GM11168 (cell line): ENCODE measurements at regions not wholly inside any gene's neighbourhood (a gene's known extent, or its start where the extent isn't known, plus 50 kb on each side); places are given as distances from the start of the nearest gene placed in this dataset.
"Not testable (repeated sequence)": the region's sequence is repeated elsewhere in the genome, so short reads cannot be mapped to it uniquely, and the experiment has no call there.

ENCODE experiments used
- in situ Hi-C: fragments of 300-500 bp; cut with MboI; formaldehyde crosslinking; loops from one replicate; pipeline ENCODE4 v1.12.0; 2022; ENCODE audit warnings: low sequenced_read_pairs; ENCODE audit not compliant: unreplicated experiment

DNA sequence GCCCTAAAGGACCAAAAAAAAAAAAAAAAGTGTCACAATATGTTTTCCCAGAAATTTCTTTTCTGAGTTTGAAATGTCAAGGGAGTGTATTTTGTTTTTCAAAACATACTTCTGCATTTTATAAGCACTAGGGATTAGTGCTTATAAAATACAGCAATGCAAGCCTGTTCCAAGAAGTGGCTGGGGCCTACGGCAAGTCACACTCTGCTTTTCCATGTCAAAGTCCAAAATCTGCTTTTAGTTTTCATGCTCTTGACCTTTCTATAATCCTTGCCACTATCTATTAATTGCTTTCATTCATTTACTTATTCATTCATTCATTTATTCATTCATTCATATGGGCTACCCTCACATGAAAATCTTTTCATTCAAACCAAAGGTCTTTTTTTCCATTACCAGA is 100.1 kb upstream of the UXS1 start:
- in situ Hi-C loops: no loop called here

DNA sequence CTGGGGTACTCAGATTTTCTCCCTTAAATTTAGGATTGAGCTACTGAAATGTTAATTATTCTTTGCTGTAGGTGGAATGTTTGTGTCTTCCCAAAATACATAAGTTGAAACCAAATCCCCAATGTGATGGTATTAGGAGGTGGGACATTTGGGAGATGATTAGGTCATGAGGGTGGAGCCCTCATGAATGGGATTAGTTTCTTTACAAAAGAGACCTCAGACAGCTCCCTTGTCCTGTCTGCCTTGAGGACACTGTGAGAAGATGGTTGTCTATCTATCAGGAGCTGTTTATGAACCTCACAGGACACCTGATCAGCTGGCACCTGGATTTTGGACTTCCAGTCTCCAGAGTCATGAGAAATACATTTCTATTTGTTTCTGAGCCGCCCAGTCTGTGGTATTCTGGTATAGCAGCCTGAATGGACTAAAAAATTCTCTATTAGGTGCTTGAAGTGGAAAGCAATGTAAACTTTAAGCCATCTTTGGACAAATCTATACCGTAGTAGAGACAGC is 99.2 kb upstream of the UXS1 start:
- in situ Hi-C loops: no loop called here

DNA sequence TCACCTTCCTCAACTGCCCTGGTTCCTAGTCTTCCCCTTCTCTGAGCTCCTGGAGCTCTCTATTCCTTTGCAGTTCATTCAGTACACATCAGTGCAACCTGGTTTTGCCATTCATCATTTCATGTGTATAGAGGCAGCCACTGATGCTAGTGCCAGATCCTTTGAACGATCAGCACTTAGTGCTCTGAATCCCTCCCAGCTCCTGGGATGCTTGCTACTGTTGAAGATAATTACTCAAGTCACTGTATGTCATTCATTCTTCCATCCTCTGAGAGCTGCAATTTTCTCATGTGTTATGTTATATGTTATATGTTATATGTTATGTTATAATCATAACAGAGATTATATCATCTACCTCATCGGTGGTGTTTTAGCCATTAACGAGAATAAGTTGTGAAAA is 98.5 kb upstream of the UXS1 start:
- in situ Hi-C loops: no loop called here

DNA sequence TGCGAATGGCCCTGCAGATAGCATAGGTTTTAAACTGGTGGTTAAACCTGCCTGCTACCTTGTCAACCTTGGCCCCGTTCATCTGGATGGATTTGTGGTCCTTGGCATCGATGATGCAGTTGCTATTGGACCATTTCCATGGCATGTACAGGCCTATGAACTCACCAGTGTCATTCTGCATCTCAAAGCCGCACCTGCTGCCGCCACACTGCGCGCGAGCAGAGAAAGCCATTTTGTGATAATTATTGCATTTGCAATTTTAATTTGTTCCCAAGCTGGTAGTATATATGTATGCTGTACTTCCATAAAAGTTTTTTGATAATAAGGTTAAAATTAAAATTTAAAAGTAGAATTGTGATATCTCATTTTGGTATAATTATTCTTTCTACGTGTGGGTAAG is 94.8 kb upstream of the UXS1 start:
- in situ Hi-C loops: no loop called here

DNA sequence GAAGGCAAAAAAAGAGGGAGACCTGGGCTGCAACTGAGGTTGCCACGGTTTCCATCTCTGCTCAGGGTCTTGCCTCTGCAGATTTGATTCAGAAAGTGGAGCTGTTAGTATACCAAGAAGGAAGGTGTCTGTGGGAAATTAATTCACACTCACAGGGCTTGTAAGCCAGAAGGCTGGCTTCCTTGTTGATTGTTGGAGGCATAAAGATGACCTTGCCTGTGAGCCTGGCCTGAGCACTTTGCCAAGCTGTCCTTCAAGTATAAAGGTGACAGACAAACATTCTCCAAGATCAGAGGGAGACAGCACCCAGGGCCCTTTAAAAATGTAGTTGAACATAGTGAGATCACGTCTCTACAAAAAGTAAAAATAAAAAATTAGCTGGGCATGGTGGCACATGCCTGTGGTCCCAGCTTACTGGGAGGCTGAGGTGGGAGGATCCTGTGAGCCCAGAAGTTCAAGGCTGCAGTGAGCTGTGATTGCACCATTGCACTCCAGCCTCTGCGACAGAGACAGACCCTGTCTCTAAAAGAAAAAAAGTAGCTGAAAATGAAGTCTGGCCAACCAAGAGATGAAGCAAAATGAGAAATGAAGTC is 91.2 kb upstream of the UXS1 start:
- in situ Hi-C loops: no loop called here

DNA sequence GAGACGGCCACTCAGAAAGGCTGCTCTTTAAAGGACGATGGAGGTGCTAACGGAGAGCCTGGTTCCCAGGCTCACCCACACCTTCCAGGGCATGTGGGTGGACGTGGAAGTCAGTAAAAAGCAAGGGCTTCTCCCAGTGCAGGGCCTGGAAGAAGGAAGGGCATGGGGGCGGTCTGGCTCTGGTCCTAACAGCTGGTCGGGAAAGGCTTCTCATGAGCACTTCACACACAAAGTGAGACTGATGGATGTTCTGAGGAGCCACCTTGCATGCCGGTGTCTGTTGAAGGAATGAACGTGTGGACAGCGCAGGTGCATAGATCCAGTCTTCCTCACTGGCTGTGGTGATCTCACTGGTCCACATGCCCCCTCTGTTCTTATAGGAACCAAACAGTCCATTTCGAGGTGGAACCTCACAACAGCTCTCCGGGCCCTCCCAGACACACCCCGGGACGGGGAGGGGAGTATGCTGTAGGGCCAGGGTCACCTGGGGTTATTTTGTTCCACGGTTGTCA is 90.6 kb upstream of the UXS1 start:
- in situ Hi-C loops: no loop called here

DNA sequence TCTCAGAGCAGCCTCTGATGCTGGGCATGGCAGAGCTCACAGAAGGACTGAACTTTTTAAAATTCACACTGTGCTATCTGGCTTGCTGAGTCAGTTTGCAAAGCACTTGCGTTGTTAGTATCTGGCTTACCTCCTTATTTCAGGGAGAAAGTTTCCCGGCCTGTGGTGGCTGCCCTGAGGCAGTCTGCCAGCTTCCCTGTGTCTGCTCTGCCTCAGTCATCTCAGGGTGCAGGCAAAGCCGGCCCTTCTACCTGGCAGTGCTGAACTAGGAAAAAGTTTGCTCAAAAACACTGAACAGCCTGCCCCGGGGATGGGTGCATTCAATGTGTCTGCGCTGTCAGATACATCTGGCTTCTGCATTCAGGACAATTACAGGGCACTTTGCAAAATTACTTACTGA is 90.2 kb upstream of the UXS1 start:
- in situ Hi-C loops: no loop called here

DNA sequence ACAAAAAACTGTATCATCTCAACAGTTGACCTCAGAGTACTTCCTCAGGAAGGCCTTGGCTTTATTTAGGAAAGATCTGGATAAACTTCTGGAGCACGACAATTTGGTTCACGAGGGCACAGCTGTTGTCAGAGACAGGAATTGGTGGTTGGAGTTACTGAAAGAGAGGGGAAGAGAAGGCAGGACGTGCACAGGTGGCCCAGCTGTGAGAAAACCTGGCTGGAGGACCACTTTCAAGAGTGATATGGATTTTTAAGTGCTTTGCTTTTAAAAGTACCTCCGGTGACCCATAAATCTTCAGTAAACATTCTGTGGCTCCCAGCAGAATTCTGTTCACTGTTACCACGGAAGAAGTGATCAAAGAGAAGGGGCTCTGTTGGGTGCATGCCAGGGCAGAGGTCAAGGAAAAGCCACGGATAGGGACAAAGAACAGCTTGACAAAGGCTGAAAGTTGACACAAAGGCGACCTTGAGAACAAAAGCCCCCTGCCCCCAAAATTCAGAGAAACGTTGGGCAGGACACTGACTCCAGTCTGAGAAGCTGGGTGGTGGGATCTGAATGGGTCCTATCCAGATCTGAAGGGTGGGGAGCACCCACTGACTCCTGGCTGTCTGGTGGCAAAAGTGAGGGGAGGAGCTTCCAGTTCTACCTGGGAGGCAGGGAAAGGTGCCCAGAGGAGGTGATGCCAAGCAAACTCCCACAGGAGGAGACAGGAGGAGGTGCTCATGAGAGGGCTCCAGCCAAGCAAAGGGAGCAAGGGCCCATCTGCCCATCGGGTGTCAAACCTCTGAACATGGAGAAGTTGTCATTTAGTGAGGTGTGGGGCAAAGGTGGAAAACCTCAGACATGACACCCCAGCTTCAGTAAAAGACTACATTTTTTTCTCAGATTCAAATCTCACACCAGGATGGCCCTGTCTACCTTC is 89.4 kb upstream of the UXS1 start:
- in situ Hi-C loops: not testable (repeated sequence)

DNA sequence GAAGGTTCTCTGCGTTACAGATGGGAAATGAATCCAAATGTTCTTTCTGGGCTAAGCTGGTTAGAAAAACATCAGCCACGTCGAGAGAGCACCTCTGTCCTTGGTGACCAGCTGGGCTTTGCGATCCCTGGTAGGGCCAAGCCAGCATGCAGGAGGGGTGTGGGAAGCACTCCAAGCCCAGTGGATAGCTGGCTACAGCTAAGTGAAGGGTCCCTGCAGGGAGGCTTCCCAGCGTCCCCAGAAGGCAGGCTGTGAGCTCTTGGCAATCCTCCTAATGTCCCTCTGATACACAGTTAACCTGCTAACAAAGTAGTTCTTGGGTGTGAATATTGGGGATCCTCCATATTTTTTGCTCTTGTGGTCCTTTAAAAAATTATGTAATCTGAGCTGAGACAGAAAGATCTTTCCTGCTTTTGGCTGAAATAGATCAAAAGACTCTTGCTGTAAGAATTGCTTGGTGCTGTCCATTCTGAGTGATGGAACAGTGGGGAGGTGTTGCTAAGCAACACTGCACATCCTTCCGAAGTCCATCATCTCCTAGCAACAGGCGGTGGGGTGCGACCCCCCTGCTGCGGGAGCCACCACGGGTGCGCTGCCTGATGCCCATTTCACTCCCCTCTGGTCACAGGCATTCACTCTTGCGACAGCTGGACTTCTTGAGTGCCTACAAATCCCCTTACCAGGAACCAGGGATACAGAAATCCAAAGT is 88.5 kb upstream of the UXS1 start:
- in situ Hi-C loops: no loop called here

DNA sequence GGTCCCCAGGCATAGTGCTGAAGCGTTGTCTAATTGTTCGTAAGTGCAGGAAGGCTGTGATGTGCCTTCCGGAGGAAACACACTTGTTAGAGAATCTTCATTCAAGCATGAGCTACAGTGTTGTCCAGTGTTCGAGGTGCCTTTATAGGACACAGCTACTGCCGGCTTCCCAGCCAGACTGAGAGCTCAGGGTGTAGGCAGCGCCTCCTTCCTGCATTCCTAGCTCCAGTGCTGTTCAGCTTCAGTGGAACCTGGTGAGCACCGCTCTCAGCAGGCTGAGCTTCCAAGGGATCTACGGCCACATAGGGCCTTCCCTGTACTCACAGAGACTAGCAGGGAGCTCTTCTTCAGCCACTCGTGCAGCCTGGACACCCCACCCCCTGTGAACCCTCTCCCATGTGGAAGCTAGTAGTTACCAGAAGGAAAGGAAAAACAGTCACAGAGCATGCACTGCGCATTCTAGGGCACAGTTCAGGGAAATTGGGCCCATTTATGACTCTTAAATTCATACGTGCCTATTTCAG is 87.9 kb upstream of the UXS1 start:
- in situ Hi-C loops: not testable (repeated sequence)

DNA sequence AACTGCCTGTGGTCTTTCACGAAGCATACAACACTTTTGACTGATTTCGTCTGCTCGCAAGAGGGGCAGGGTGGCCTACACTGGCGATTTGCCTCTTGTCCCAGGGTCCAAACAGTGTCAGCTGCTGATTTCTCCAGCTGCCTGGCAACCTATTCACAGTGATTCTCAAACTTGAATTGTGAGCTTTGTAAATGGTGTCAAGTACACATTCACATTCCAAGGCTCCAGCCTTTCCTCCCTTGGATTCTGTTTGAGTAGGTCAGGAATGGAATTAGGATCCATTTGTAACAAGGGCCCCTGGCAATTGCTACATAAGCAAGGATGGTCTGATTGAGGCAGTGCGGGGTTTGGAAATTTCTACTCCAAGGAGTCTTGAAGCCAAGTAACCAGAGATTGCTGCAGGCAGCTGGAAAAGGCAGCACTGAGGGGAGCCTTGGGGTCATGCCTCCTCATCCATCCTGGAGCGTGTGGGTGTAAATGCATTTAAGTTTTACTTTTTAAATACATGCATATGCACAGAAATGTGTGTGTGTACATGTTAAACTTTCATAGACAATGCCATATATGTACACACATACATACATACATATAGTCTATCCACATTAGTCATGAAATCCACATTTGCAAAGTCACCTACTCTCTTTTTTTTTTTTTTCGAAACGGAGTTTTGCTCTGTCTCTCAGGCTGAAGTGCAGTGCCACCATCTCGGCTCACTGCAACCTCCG is 86.8 kb upstream of the UXS1 start:
- in situ Hi-C loops: no loop called here

DNA sequence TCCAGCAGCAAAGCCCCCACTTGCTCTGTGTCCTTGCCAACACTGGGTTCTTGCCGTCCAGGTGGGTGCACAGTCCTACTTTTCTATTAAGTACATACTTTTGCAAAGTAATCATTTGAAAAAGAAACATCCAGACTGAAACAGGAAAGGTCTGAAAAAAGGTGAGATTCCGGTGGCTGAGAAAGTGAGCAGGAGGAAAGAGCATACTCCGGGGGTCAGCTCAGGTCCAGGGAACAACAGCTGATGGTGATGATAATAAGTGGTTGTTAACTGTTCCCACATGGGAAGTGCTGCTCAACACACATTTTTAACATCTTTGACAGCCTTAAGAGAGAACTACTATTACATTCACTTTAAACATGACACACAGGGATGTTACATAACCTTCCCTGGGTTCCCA is 86.1 kb upstream of the UXS1 start:
- in situ Hi-C loops: no loop called here

DNA sequence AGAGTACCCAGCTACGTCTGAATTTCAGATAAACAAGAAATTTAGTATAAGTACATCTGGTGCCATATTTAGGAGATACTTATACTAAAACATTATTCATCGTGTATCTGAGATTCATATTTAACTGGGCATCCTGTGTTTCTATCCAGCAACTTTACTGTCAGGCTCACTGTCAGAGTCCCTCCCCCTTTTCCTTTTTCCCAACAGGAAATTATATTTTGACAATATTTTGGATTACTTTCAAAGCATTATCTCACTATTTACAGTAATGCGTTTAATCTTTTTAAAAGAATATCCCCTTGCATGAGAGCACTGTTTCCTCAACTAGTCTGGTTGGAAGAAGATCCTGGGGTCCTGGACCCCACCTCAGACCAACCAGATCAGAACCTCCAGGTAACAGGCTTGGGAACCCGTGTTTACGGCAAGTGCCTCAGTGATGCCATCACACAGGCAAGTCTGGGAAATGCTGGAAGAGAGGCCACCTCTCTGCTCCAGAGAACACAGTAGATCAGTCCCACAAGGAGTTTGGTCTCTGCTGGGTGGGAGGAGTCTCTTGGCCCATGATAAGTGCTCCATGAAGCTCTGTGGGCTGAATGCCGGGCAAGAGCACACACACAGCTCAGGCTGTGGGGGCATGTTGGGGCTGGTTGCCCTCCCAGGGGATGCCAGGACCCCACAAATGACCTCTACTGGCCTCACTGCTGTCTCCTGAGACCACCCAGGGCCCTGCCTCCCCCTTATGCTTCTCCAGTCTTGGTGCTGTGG is 84.2 kb upstream of the UXS1 start:
- in situ Hi-C loops: no loop called here

DNA sequence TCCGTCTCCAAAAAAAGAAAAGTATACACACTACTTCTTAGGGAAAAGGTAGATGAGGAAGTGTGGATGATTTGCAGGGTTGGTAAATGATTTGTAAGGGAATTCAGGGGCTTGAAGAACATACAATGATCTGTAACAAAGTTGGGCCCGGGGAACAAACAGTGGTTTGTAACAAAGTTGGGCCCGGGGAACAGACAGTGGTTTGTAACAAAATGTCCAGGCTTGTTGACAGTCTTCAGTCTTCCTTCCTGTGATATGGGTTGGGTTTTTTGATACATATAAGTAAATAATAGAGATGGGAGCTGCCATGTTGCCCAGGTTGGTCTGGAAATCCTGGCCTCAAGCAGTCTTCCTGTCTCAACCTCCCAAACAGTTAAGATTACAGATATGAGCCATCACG is 83.3 kb upstream of the UXS1 start:
- in situ Hi-C loops: no loop called here

DNA sequence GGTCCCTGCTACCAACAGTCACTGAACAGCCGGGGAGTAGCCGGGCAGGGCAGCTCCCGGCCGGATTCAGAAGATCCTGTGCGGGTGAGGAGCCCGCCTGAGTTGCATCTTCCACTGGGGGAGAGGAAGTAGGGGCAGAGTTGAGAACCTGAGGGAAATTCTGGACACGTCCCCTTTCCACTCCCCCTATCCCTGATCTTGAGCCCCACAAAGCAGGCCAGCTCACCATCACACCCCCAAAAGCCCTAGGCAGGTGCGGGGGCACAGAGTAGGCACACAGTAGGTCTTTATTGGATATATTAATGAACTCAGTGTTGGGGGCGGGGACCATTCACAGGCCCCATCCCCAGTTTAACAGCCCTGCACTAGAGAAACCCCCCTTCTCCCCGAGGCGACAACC is 81.9 kb upstream of the UXS1 start:
- in situ Hi-C loops: no loop called here

DNA sequence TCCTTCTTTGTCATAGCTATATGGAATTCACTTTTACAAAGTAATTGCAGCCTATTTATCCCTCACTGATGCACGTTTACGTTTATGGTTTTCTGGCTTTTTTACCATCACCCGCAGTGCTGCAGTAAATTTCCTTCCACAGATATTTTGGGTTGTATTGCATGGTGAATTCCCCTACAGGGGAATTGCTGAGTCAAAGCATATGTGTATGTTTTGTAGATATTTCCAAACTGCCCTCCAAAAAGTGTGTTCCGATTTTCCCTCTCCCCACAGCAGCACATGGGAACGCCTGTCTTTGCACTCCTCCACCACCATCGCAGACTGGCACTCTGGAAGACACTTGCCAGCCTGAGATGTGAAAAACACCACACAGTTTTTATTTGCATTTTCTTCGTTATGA is 80.6 kb upstream of the UXS1 start:
- in situ Hi-C loops: loop anchor here (25.0 kb wide), 1 partner anchor 263 kb away; no protein-coding TSS in a partner anchor

DNA sequence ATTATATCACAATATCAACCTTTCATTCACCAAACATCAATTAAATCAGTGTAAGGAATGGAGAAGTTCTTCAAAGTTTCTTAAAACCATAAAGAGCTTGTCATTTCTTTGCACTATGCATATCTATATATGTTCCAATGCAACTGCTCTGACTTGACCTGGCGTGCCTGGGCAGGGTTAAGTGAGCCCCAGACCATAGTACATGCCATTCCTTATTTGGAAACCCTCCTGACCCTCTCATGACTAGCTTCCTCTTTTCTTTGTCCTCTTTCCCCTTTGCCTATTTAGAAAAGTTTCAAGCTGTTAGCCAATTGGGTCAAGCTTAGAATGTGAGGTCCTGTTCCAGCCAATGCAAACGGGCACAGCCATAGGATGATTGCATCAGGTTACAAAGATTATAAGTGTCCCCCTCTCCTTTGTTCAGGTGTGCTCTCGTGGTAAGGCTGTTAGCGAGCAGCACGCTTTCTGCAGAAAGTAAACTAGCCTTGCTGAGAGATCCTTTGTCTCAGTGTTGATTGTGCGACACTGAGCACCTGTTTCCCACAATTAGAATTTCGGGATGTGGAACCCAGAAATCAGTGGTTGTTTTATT is 78.2 kb upstream of the UXS1 start:
- in situ Hi-C loops: loop anchor here (25.0 kb wide), 1 partner anchor 265 kb away; no protein-coding TSS in a partner anchor

DNA sequence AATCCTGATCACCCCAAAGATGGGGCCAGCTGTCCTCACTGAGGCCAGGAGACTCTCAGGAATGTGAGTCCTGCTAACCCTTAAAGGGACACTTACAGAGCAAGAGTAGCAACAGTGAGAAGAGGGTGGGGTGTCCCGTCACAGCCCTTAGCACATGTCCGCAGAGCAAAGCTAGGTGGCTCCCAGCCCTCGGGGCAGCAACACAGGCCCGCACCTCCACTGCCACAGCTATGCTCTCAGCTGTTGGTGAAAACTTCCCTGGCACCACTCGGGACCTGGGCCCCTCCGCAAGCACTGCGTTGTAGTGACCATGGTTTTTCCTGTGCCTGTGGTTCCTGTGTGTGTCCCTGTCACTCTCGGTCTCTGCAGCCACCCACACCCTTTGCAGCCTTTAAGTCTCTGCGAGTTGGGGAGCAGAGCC is 76.4 kb upstream of the UXS1 start:
- in situ Hi-C loops: loop anchor here (25.0 kb wide), 1 partner anchor 267 kb away; no protein-coding TSS in a partner anchor
